ENCODE measurements at regions not wholly inside any gene's neighbourhood (a gene's known extent, or its start where the extent isn't known, plus 50 kb on each side); places are given as distances from the start of the nearest gene placed in this dataset.

DNA sequence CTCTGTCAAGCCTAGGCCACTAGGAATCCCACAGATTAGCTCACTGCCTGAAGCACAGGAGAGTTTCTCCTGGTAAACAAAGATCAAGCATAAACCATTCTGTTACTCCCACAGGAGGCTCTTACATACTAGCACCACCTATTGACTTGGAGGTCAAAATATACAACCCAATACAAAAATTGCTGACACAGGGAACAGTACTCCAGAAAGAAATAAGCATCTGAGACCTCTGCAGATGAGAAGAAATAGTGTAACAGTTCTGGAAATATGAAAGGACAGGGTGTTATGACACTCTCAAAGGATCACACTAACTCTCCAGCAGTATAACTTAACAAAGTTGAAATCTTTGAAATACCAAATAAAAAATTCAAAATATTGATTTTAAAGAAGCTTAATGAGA, 269.6 kb upstream of the ARRDC3 start:
- H3K4me3 Mint-ChIP-seq: no peak overlapping the region
- ChIA-PET POLR2A (no interaction called here), CTCF (interaction anchor here (0.6 to 3.0 kb wide), 3 partner anchors 9 to 84 kb away, joined by 3 to 14 read pairs (median 4); no protein-coding TSS in a partner anchor)
- intact Hi-C loops (cut with micrococcal nuclease): no loop called here
- H3K27ac Mint-ChIP-seq: no peak overlapping the region
- no peaks in the 10 kb centered on the region for H3K36me3 Mint-ChIP-seq (ENCODE audit: low read depth)
- H3K4me1 Mint-ChIP-seq (ENCODE audit: low read depth): no peaks in the 10 kb centered on the region
- no peaks in the 10 kb centered on the region for H3K27me3 Mint-ChIP-seq
- TF ChIP-seq CTCF (IDR thresholded peaks at IDR 0.05): no peak
- ATAC-seq (no peak), DNase-seq (no peak)
- peaks cover 16% of the 10 kb centered on the region for H3K9me3 Mint-ChIP-seq

DNA sequence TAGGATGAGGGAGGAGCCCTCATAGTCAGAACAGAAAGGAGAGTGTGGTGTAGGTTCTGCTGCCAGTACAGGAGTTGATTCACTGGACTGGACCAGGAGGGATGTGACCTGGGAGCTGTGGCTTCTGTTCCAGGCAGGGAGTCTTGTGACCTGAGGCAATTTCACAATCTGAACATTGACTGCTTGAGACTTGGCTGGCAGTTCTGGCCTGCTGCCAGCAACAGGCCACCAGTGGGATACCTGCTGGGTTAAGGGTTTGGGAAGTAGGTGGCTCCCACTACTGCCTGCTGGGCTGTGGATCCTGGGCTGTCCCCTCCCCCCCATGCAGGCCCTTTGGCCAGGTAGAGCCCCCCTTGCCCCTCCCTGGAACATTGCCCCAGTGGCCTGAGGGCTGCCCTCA, 268.6 kb upstream of the ARRDC3 start:
- no peak for TF ChIP-seq CTCF (IDR thresholded peaks at IDR 0.05)
- H3K4me1 Mint-ChIP-seq (ENCODE audit: low read depth): no peaks in the 10 kb centered on the region
- CTCF ChIA-PET: interaction anchor here (3.0 kb wide), 1 partner anchor 10 kb away, joined by 14 read pairs; no protein-coding TSS in a partner anchor
- no peak overlapping the region for H3K4me3 Mint-ChIP-seq
- no peak for ATAC-seq
- no peak for DNase-seq
- no peak overlapping the region for H3K27ac Mint-ChIP-seq
- no peaks in the 10 kb centered on the region for H3K27me3 Mint-ChIP-seq
- H3K9me3 Mint-ChIP-seq: peaks cover 8% of the 10 kb centered on the region
- intact Hi-C loops (cut with micrococcal nuclease): no loop called here
- POLR2A ChIA-PET: no interaction called here
- H3K36me3 Mint-ChIP-seq (ENCODE audit: low read depth): no peaks in the 10 kb centered on the region

DNA sequence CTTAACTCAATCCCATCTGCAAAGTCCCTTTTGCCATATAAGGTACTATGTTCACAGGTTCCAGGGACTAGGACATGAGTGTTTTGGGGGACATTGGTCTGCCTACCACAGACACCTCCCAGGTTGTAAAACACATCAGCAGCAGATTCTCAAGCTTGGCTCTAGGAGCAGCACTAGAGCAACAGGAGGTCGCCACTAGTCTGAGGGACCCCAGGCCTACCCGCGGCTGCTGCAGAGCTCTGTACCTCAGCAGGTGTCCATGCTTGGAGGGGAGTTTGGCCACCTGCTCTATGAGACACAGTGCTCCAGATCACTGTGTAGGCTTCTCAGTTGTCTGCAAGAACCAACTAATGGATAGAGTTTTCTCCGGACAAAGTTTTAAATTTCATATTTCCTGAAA, 262.2 kb upstream of the ARRDC3 start:
- no peak for TF ChIP-seq CTCF (IDR thresholded peaks at IDR 0.05)
- CTCF ChIA-PET: no interaction called here
- DNase-seq (no peak), ATAC-seq (no peak)
- Mint-ChIP-seq H3K4me1 (ENCODE audit: low read depth) (no peaks in the 10 kb centered on the region), H3K36me3 (ENCODE audit: low read depth) (no peaks in the 10 kb centered on the region), H3K27me3 (no peaks in the 10 kb centered on the region), H3K9me3 (no peaks in the 10 kb centered on the region), H3K4me3 (no peak overlapping the region), H3K27ac (no peak overlapping the region)
- intact Hi-C loops (cut with micrococcal nuclease): no loop called here
- POLR2A ChIA-PET: no interaction called here

- no peak overlapping the region for H3K27ac Mint-ChIP-seq
- H3K36me3 Mint-ChIP-seq (ENCODE audit: low read depth): no peaks in the 10 kb centered on the region
- ChIA-PET CTCF (interaction anchor here (1.0 to 2.9 kb wide), 2 partner anchors 9 to 143 kb away, joined by 4 to 12 read pairs; no protein-coding TSS in a partner anchor), POLR2A (no interaction called here)
- DNase-seq (no peak), ATAC-seq (no peak)
- TF ChIP-seq CTCF (IDR thresholded peaks at IDR 0.05): no peak
- intact Hi-C loops (cut with micrococcal nuclease): no loop called here
- H3K4me1 Mint-ChIP-seq (ENCODE audit: low read depth): no peaks in the 10 kb centered on the region
- H3K9me3 Mint-ChIP-seq: no peaks in the 10 kb centered on the region
- H3K4me3 Mint-ChIP-seq: no peak overlapping the region
- H3K27me3 Mint-ChIP-seq: no peaks in the 10 kb centered on the region
Observed at GRCh38 chr5:91643797-91644196, 260.7 kb upstream of the ARRDC3 start.

- H3K4me1 Mint-ChIP-seq (ENCODE audit: low read depth): no peaks in the 10 kb centered on the region
- ATAC-seq: no peak
- H3K4me3 Mint-ChIP-seq: no peak overlapping the region
- no peaks in the 10 kb centered on the region for H3K36me3 Mint-ChIP-seq (ENCODE audit: low read depth)
- no peaks in the 10 kb centered on the region for H3K9me3 Mint-ChIP-seq
- no peaks in the 10 kb centered on the region for H3K27me3 Mint-ChIP-seq
- intact Hi-C loops (cut with micrococcal nuclease): no loop called here
- no peak for DNase-seq
- no peak overlapping the region for H3K27ac Mint-ChIP-seq
- CTCF ChIA-PET: interaction anchor here (1.0 to 3.0 kb wide), 14 partner anchors 8 to 287 kb away, joined by 3 to 24 read pairs (median 4); no protein-coding TSS in a partner anchor
- POLR2A ChIA-PET: no interaction called here
- TF ChIP-seq CTCF (IDR thresholded peaks at IDR 0.05): no peak
Observed at GRCh38 chr5:91642581-91642980, 259.5 kb upstream of the ARRDC3 start.

Measured in activated CD8-positive, alpha-beta T cell treated with anti-CD3 and anti-CD28 coated beads for 36 hours (primary cell).